ENCODE measurements at regions not wholly inside any gene's neighbourhood (a gene's known extent, or its start where the extent isn't known, plus 50 kb on each side); places are given as distances from the start of the nearest gene placed in this dataset.
"Not testable (repeated sequence)": the region's sequence is repeated elsewhere in the genome, so short reads cannot be mapped to it uniquely, and the experiment has no call there.

DNA sequence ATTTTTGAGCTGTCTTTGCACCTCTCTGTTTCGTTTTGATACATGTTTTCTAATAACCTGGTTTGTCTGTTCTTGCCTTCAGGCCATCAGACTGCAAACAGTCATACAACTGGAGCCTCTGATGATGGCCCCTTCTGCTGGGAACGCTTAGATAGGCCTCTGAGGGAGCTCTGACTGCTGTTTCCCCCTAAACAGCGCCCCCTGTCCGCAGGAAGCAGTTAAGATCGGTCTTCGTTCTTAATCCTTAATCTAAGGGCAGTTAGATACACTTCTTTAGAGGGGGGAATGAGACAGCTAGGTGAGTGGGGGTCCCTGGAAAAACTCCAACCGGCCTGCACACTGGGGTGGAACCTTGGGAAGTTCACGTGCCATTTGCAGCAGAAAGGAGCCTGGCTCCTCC, 1338.8 kb upstream of the SEL1L start:
- peak in 1 of 5 experiments; percentile 1 for DNase-seq

DNA sequence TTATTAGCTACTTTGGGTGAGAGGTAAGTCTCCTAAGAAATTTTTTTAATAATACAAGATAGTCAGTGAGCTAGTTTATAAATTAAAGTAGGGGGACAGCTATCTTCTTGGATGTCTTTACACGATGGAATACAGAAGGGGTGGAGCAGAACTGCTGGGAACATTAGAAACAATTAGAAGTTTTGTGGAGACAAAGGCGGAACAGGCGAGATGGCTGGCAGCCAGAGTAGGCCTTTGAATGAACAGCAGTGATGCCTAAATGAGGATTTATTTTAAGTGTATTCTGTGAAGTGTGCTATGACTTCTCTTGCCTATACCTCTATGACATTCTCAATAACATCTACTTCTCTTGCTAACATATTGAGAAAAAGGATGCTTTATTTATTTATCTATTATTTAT, 1345.3 kb upstream of the SEL1L start:
- DNase-seq: no peak

DNA sequence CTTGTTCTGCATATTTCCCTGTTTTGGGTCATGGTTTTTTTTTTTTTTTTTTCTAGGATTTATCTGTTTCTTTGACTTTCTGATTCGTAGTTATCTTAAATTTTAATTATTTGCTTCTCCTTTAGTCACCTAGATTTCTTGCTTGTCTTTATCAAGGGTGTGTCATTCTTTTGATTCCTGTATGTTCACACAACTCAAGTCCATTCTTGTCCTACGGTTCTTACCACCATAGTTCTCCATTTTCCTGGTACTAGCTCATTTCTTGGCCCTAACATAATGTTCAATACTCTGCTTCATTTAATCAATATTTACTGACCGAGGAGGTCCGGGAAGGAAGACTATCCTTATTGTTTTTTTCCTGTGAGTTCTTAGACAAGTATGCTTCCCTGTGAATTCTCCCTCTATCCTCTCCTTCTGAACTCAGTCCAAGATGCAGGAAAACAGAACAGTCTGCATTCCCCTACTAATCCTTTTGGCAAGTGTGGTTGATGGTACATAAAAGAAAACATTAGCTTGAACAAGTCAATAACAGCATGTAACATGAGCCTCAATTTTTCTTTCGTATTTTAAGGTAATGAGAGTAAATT, 1346.4 kb upstream of the SEL1L start:
- DNase-seq: no peak

DNA sequence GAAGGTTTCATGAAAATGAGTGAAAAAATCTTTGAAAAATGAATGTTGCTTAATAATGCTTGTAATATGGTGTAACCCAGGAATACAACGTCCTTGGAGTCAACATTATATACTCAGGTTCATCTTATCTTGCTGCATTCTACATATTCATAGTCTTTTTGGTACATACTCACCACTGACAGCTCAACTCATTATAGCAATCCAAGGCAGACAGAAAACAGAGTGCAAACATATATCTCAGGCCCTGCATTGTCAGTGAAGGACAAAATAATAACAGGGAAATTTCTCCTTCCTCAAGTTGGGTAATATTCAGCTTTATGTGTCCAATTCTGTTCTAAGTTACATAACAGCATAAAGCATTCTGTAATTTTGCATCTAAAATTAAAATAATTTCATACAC, 1353.0 kb upstream of the SEL1L start:
- no peak for DNase-seq

DNA sequence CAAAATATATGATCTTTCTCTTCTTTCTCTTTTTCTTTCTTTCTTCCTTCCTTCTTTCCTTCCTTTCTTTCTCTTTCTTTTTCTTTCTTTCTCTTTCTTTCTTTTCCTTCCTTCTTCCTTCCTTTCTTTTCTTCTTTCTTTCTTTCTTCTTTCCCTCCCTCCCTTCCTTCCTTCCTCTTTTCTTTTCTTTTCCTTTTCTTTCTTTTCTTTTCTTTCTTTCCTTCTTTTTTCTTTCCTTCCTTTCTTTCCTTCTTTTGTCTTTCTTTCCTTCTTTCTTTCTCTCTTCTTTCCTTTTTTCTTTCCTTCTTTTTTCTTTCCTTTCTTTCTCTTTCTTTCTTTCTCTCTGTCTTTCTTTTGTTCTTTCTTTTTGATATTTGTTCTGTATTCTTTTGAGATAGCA, 1356.0 kb upstream of the SEL1L start:
- DNase-seq: no peak

DNA sequence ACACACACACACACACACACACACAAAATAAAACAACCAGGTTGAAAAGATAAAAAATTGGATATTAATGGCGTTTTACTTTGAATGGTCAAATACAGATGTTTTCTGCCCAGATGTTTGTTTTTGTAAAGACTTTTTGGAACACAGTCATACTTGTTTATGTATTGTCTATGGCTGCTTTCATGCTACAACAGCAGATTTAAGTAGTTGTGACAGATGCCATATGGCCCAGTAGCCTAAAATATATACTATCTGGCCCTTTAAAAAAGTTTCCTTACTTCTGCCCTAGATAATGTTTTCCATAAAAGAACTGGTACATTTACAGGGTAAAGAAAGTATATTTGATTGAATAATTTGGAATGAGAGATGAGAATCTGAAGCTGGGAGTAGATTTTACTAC, 1362.8 kb upstream of the SEL1L start:
- DNase-seq: no peak

DNA sequence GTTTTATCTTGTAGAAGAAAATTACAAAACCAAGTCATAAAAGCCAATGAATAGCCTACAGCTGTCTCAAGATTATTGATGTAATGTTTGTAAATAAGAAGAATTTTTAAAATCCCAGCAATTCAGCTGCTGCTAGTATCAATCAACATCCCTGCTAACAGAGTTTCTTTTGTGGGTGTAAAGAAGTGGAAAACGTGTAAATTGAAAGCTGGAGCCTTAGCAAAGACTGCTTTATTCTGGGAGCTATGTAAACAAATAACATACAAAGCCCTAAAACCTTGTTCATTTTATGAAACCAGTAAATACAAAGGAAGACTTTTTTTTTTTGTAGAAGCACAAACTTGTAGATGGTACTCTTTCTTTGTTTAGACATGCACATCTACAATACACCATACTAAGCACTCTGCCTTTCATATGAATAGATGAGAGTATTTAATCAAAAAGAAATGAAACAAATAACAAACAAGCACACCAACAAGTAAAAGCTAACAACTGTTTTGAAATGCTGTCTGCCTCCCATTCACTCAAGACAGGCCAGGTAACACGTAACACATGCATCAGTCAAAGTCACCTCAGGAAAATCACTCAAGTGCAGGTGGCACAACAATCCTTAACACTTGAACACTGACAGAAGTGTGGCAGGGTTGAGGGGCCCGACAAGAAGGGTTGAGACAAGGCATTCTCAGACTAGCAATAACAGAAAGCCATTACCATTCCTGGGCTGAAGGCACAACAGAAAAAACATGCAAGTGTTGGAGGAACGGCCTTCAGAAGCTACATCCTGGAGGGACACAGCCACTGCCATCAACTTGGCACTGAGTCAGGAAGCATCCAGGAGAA, 1364.0 kb upstream of the SEL1L start:
- no peak for DNase-seq

DNA sequence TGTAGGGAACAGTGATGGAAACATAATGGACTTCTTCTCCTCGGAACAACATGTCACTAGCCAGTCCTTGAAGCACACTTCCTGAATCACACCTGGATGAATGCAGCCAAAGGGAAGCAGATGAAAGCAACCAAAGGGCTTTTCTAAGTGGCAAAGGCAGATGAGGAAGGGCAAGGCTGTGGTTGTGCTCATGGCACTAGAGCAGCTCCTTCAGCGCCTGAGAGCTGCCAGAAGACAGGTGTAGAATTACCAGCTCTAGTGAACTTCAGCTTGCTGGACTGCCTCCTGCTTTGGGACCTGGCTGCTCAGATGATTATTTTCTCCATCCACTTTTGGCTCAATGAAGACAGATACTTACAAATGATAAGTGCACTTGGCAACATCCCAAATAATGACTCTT, 1372.1 kb upstream of the SEL1L start:
- DNase-seq: no peak

DNA sequence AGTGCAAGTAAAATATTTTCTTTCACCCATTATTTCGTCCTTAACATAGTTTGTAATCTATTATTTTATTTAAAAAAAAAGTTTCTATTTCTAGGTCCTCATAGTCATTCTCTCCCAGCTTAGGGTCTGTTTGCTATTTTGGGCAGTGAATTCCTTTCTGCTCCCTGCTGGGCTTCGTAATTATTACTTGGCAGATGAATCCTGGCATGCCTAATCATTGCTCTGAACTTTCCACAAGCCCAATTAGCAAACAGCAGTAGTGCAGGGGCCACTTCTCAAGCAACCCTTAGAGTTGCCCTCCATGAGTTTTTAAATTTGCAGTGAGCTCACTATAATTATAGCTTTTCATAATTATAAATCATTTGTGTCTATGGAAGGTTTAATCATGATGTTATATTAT, 1378.3 kb upstream of the SEL1L start:
- no peak for DNase-seq

DNA sequence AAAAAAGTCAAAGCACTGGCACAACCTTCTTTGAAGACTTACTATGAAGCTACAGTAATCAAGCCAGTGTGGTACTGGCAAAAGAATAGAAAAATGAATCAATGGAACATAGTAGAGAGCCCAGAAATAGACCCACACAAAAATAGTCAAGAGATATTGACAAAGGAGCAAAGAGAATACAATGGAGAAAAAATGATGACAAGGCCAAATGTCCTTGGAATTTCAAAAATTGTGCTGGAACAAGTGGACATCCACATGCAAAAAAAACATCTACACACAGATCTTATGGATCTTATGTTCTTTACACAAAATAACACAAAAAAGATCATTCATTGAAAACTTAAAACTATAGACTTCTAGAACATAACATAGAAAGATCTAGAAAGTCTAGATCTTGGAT, 1379.7 kb upstream of the SEL1L start:
- no peak for DNase-seq

DNA sequence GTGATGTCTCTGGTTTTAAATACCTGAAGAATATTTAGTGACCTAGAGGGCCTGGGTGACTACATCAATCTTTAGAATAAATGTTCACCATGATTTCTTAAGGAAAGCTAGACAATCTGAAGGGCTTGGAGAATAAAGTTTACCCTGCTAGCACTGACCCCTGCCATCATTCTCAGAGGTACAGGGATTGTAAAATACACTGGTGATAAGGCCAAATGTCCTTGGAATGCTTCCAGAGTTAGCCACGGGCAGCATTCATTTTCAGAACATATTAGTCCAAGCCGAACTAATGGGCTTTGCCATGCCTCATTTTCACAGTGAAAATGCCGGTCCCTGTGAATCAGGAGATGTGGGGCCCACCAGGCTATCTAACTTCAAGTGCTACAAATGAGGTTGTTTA, 1381.7 kb upstream of the SEL1L start:
- no peak for DNase-seq

DNA sequence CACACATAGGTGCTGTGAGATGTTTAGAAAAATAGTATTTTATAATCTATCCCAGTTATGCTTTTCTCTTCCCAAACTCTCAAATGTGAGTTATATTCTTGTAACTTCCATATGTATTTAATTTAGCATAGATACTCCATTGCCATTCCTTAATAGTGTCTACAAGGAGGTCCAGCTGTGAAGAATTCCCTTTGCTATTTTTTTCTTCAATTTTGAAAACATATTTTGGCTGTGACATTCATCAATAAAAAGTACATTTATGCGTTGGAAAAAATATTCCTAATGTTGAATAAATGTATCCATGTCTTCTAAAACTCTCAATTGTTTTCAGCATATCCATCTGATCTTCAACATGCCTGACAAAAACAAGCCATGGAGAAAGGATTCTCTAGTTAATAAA, 1402.0 kb upstream of the SEL1L start:
- DNase-seq: no peak

DNA sequence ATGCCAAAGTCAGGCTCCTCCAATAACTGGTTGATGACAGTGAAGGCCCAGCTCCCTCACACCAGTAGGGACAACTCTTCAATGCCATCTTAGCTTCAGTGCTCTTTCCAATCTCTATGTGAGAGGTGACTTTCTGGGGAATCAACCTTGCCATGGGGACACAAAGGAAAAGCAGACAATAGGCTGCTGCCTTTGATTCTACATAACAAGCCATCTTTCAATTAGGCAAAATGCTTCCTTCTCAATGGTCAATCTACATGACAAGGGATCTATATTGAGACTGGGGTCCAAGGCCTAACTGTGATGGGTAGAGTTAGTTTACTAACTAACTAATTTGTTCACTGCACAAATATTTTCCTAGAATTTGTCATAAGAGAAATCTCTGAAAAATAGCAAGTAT, 1417.5 kb upstream of the SEL1L start:
- DNase-seq: no peak

DNA sequence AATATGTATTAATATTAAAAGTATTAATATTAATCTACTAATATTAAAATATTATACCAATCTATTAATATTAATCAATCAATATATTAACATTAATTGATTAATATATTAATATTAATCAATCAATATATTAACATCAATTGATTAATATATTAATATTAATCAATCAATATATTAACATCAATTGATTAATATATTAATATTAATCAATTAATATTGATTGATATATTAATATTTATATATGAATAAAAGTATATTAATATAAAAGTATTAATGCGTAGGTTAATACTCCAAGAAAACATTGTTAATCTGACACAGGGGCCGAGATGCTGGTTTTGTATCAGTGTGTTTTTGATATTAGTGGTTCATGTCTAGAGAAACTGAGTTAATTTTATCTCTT, 1430.1 kb upstream of the SEL1L start:
- DNase-seq: no peak

DNA sequence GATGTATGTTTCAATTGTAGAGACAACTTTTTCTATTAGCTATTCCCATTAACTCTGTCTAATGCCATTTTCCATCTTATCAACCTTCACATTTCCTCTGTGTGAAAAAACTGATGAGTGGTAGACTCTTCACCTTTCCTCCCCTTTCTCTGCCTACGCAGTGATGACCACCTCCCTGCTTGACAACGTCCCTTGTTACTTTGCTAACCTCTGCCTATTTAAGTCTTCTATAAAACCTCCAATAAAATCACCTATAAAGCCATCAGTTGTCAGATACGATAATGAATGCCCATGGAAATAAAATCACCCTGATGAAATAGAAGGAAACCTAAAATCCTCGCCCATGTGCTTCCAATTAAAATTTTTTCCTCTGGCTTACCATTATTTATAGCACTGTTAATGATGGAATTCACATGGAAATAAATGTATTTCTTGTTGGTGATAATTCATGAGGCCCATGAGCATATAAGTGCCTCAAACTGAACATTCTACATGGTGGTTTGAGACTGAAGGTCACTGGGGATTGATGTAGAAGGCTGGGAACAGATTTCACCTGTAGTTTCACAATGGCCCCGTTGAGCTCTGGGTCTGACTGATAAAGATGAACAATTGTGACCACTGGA, 1454.0 kb upstream of the SEL1L start:
- no peak for DNase-seq

DNA sequence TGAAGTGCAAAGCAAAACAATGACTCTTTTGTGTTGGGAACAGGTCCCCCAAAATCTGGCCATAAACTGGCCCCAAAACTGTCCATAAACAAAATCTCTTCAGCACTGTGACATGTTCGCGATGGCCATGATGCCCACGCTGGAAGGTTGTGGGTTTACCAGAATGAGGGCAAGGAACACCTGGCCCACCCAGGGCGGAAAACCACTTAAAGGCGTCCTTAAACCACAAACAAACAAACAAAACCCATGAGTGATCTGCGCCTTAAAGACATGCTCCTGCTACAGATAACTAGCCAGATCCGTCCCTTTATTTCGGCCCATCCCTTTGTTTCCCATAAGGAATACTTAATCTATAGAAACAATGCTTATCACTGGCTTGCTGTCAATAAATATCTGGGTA, 1460.9 kb upstream of the SEL1L start:
- DNase-seq: not testable (repeated sequence)

DNA sequence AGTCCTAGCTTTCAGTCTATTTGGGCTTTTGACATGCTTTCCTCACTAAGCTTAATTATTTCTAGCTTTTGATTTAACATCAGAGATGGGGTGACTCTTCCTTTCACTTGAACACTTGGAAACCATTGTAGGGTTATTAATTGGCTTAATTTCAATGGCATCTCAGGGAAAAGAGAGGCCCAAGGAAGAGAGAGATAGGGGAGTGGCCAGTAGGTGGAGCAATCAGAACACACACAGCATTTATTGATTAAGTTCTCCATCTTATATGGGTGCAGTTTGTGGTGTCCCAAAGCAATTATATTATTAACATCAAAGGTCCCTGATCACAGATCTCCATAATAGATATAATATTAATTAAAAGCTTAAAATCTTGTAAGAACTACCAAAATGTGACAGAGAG, 1466.1 kb upstream of the SEL1L start:
- no peak for DNase-seq

DNA sequence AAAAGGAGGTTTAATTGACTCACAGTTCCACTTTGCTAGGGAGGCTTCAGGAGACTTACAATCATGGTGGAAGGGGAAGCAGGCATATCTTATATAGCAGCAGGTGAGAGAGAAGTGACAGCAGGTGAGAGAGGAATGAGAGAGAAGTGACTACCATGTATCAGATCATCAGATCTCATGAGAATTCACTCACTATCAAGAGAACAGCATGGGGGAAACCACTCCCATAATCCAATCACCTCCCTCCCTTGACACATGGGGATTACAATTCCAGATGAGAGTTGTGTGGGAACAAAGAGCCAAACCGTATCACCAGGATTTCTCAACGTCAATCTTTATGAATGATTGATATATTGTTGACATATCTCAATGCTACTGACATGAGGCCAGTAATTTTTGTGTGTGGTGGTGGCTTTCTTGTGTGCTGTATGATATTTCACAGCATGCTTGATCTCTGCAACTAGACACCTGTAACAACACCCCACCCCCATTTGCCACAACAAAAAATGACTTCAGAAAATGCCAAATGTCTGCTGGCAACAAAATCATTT, 1470.9 kb upstream of the SEL1L start:
- no peak for DNase-seq

DNA sequence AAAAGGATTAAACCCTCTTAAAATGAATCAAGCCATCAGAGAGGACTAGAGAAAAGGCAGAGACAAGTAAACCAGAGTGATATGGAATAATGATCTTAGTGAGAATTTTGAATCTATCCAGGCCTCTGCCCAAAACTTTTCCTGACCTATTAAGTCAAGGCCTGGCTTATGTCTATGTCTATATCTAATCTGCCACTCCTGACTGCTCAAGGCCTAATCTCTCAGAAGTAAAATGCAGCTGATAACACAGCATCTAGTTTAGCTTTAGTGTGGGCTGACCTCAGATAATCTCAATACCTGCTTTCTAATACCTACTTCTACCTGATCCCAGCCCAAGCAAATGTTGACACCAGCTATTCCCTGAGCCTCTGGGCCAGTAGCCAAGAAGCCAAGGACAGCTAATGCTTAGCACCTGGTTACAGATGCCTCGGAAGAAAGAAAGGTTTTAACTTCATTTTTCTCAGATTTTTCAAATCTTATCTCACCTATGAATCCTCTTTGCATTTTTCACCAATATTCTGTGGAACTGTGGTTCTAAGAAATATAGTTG, 1472.5 kb upstream of the SEL1L start:
- no peak for DNase-seq

DNA sequence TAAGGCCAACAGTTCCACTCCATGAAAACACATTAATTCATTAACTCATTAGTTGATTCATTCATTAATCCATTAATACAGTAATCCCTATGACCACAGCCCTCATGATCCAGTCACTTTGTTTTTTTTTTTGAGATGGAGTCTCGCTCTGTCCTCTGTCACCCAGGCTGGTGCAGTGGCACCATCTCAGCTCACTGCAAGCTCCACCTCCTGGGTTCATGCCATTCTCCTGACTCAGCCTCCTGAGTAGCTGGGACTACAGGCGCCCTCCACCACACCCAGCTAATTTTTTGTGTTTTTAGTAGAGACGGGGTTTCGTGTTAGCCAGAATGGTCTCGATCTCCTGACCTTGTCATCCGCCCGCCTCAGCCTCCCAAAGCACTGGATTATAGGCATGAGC, 1473.4 kb upstream of the SEL1L start:
- not testable (repeated sequence) for DNase-seq

DNA sequence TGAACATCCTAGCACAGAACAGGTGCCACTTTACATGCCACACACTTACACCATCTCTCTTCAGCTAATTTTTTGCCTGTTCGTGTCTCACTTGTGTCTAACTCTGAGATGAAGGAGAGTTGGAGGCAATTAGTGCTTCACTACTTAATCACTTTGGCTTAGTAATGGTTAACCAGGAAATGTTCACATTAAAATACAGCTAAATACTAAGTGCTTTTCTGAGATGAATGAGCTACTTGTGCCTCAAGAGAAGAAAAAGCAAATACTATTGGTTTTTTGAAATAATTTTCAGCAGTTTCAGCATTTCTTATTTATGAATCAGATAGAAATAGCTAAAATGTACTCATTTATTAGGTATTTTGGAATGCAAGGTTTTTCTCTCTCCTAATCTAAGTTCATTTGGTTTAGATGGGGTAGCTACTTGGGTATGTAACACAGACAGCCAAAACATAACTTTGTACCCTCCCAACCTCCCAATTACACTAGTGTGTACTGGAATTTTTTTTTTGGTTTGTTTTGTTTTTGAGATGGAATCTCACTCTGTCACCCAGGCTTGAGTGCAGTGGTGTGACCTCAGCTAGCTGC, 1474.1 kb upstream of the SEL1L start:
- DNase-seq: no peak

DNA sequence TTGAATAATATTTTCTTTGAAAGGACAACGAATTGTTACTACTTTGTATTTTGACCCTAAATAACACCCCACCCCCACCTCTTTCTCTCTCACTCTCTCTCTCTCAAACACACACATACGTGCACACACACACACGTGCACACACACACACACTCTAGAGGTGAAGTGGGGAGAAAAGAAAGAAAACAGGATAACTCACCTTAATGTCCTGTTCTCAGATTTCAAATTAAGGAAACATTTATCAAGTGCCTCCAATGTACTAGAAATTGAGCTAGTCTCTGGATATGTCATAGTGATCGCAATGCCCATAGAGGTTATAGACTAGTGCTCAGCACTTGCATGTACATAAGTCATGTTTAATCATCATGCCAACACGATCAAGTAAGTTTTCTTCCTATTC, 1483.6 kb upstream of the SEL1L start:
- no peak for DNase-seq

DNA sequence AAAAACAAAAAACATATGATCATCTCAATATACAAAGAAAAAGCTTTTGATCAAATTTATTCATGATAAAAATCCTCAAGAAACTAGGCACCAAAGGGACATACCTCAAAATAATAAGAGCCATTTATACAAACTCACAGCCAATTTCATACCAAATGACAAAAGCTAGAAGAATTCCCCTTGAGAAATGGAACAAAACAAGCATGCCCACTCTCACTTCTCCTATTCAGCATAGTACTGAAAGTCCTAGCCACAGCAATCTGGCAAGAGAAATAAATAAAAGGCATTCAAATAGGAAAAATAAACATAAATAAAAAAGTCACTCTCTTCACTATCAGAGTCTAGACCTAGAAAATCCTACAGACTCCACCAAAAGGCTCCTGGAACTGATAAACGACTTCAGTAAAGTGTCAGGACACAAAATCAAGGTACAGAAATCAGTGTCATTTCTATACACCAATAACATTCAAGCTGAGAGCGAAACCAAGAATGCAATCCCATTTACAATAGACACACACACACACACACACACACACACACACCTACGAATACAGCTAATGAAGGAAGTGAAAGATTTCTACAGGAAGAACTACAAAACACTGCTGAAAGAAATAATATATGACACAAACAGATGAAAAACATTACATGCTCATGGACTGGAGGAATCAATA, 1486.2 kb upstream of the SEL1L start:
- DNase-seq: no peak
